ENCODE measurements at regions not wholly inside any gene's neighbourhood (a gene's known extent, or its start where the extent isn't known, plus 50 kb on each side); places are given as distances from the start of the nearest gene placed in this dataset.

DNA sequence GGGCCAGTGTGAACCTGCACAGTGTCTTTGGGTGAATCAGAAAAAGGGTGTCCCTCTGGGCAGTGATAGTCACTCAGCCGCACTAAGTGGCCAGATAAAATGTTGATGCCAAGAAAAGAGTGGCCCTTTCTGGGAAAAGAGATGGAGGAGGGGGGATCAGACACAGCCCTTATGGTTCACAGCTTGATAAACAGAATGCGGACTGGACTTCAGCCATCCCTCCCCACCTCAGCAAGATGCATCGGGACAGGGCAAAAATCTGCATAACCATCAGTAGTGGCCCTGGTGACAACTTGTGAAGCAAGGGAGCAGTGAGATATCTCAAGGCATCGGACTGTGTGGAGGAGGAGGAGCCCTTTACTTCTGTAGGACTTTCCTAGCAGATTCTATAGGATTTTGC lies 353.8 kb upstream of the PLXNA2 start:
- Mint-ChIP-seq H3K27ac (no peak overlapping the region), H3K9me3 (no peaks in the 10 kb centered on the region)
- ATAC-seq, result no peak

GRCh38 chr1:208599063-208599462 lies 354.9 kb upstream of the PLXNA2 start:
- DNase-seq (ENCODE audit: low spot score in 2 of 2) (no peak), ATAC-seq (no peak)
- H3K36me3 Mint-ChIP-seq, result no peaks in the 10 kb centered on the region
- H3K9me3 Mint-ChIP-seq, result no peaks in the 10 kb centered on the region
- no peak overlapping the region for H3K27ac Mint-ChIP-seq

More for the DNA sequence above, 353.8 kb upstream of the PLXNA2 start:
- H3K36me3 Mint-ChIP-seq, result no peaks in the 10 kb centered on the region
- DNase-seq (ENCODE audit: low spot score in 2 of 2), result no peak

GRCh38 chr1:208600456-208601190 lies 356.4 kb upstream of the PLXNA2 start:
- H3K9me3 Mint-ChIP-seq, result no peaks in the 10 kb centered on the region
- H3K27ac Mint-ChIP-seq, result no peak overlapping the region
- ATAC-seq (no peak), DNase-seq (ENCODE audit: low spot score in 2 of 2) (no peak)
- no peaks in the 10 kb centered on the region for H3K36me3 Mint-ChIP-seq

GRCh38 chr1:208601561-208601960 lies 357.4 kb upstream of the PLXNA2 start:
- no peak for ATAC-seq
- H3K36me3 Mint-ChIP-seq, result no peaks in the 10 kb centered on the region
- H3K9me3 Mint-ChIP-seq, result no peaks in the 10 kb centered on the region
- DNase-seq (ENCODE audit: low spot score in 2 of 2), result no peak
- no peak overlapping the region for H3K27ac Mint-ChIP-seq

GRCh38 chr1:208603721-208604120 lies 359.5 kb upstream of the PLXNA2 start:
- H3K9me3 Mint-ChIP-seq, result no peaks in the 10 kb centered on the region

GRCh38 chr1:208604295-208604694 lies 360.1 kb upstream of the PLXNA2 start:
- no peaks in the 10 kb centered on the region for H3K36me3 Mint-ChIP-seq
- ATAC-seq, result peak; percentile 44 to 97
- peak in 1 of 2 donors; percentile 12 for DNase-seq (ENCODE audit: low spot score in 2 of 2)
- no peak overlapping the region for H3K27ac Mint-ChIP-seq
- H3K9me3 Mint-ChIP-seq, result no peaks in the 10 kb centered on the region

More at GRCh38 chr1:208603721-208604120, 359.5 kb upstream of the PLXNA2 start:
- Mint-ChIP-seq H3K36me3 (no peaks in the 10 kb centered on the region), H3K27ac (no peak overlapping the region)
- DNase-seq (ENCODE audit: low spot score in 2 of 2) (no peak), ATAC-seq (no peak)

- H3K27ac Mint-ChIP-seq, result no peak overlapping the region
- DNase-seq (ENCODE audit: low spot score in 2 of 2) (no peak), ATAC-seq (no peak)
- H3K9me3 Mint-ChIP-seq, result no peaks in the 10 kb centered on the region
- no peaks in the 10 kb centered on the region for H3K36me3 Mint-ChIP-seq
Observed at GRCh38 chr1:208606959-208607358, 362.8 kb upstream of the PLXNA2 start.

DNA sequence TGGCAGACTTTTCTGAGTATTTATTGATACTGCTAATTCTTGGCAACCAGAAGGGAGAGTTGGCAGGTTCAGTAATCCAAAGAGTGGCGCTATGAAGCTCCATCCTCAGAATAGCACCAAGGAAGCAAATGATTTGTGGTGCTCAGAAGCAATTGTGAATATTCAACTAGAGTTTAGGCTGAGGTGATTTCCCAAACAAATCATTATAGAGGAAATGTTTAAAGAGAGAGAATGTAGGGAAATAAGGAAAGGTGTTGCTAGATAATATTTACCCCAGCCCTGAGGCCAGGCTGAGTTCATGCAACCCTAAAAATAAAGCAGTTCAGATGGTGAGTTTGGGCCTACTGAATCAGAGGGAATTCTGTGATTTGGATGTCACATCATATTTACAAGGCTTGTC lies 363.4 kb upstream of the PLXNA2 start:
- no peak for ATAC-seq

GRCh38 chr1:208614610-208615009 lies 370.4 kb upstream of the PLXNA2 start:
- peaks cover 7 to 12% of the 10 kb centered on the region in 2 donors for H3K36me3 Mint-ChIP-seq
- H3K27ac Mint-ChIP-seq, result no peak overlapping the region
- no peak for DNase-seq (ENCODE audit: low spot score in 2 of 2)
- peaks cover 11 to 14% of the 10 kb centered on the region in 2 donors for H3K9me3 Mint-ChIP-seq
- no peak for ATAC-seq

More for the DNA sequence above, 363.4 kb upstream of the PLXNA2 start:
- Mint-ChIP-seq H3K27ac (no peak overlapping the region), H3K9me3 (no peaks in the 10 kb centered on the region), H3K36me3 (no peaks in the 10 kb centered on the region)
- no peak for DNase-seq (ENCODE audit: low spot score in 2 of 2)

- ATAC-seq (no peak), DNase-seq (ENCODE audit: low spot score in 2 of 2) (no peak)
- Mint-ChIP-seq H3K27ac (no peak overlapping the region), H3K9me3 (peaks cover 11 to 14% of the 10 kb centered on the region in 2 donors), H3K36me3 (peaks cover 7 to 12% of the 10 kb centered on the region in 2 donors)
Observed at GRCh38 chr1:208615371-208615770, 371.2 kb upstream of the PLXNA2 start.

DNA sequence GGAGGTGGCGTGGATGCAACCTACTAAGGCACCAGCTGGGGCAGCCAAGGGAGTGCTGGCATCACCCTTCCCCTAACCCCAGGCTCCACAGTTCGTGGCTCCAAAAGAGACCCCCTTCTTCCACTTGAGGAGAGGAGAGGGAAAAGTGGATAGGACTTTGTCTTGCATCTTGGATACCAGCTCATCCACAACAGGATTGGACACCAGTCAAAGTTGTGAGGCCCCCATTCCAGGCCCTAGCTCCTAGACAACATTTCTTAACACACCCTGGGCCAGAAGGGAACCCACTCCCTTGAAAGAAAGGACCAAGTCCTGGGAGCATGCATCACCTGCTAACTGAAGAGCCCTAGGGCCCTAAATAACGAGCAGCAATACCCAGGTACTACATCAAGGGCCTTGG lies 372.6 kb upstream of the PLXNA2 start:
- peaks cover 7 to 12% of the 10 kb centered on the region in 2 donors for H3K36me3 Mint-ChIP-seq
- peaks cover 11 to 14% of the 10 kb centered on the region in 2 donors for H3K9me3 Mint-ChIP-seq

DNA sequence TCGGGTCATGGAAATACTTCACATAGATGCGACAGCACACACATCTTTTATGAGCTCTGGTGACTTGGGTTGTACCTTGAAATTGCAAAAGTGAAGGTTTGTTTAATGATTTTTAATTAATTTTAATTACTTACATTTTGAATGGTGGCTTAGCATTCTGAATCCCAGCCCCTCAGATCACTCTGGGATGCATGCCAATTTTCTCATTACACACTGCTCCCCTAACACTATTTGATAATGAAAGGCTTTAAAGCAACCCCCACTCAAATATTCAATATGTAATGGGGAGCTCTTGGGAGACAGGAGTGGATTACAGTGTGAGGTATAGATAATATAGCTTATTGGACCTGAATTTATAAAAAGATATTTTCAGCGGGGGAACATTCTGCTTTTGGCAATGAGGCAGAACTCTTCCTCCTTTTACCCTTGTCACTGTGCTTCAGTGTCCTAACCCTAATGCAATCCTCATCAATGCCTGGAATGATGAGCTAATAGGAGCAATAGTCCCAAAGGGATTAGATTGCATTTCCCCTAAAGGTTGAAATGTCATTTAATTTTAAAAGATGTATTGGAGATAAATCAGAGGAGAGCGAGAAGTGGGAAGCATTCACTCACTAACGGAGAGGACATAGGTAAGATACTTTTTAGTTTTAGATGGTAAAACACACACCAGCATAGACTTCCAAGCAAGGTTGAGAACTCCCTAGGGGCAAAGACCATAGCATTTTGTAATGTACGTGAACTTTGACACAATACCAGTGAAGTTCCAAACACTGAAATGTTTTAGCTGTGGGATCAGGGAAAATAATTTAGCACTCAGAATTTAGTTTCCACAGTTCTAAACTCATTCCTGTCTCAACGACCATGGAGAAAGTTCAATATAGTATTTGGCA lies 384.1 kb upstream of the PLXNA2 start:
- Mint-ChIP-seq H3K36me3 (no peaks in the 10 kb centered on the region), H3K27ac (no peak overlapping the region), H3K9me3 (peaks cover 0 to 7% of the 10 kb centered on the region in 2 donors)
- no peak for DNase-seq (ENCODE audit: low spot score in 2 of 2)
- no peak for ATAC-seq

More for the DNA sequence above, 372.6 kb upstream of the PLXNA2 start:
- ATAC-seq (no peak), DNase-seq (ENCODE audit: low spot score in 2 of 2) (no peak)
- no peak overlapping the region for H3K27ac Mint-ChIP-seq

DNA sequence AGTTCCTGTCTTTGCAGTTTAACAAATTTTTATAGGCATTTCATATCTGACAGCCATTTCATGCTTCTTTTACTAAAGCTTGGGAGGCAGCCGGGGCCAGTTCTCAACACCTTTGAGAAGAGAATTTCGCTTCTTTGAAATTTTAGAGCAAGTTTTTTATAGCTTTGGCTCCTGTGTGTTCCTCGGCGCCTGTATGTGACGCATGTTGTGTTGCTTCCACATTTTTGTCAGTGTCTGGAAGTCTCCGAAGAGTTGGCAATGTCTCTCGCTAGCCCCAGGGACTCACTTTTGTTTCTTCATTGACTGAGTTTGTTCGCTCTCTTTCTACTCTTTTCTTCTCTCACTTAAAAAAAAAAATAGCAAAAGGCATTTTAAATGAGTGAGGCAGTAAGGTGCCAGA lies 386.9 kb upstream of the PLXNA2 start:
- ATAC-seq (no peak), DNase-seq (ENCODE audit: low spot score in 2 of 2) (no peak)
- no peaks in the 10 kb centered on the region for H3K36me3 Mint-ChIP-seq
- no peak overlapping the region for H3K27ac Mint-ChIP-seq
- no peaks in the 10 kb centered on the region for H3K9me3 Mint-ChIP-seq

DNA sequence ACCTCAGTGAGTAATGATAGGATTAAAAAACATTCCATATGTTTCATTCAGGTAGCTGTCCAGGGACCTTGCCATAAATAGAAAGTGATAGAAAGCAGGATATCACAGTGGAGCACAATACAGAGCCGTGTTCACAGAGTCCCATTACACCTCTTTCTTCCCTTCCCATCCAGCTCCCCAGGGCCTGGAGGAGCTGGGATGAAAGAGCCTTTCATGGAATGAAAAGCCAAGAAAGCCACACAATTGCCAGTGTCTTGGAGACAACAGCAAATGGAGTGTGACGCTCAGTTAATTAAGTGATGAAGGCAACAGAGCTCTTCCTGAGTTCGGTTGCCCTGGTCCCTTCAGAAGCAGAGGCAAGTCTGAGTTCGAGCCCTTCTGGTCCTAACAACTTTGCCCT lies 387.3 kb upstream of the PLXNA2 start:
- H3K9me3 Mint-ChIP-seq, result no peaks in the 10 kb centered on the region
- DNase-seq (ENCODE audit: low spot score in 2 of 2), result no peak
- H3K27ac Mint-ChIP-seq, result no peak overlapping the region
- no peaks in the 10 kb centered on the region for H3K36me3 Mint-ChIP-seq
- ATAC-seq, result no peak

GRCh38 chr1:208634346-208635140 lies 390.4 kb upstream of the PLXNA2 start:
- Mint-ChIP-seq H3K36me3 (no peaks in the 10 kb centered on the region), H3K9me3 (no peaks in the 10 kb centered on the region), H3K27ac (no peak overlapping the region)
- ATAC-seq (no peak), DNase-seq (ENCODE audit: low spot score in 2 of 2) (no peak)

GRCh38 chr1:208637181-208637580 lies 393.0 kb upstream of the PLXNA2 start:
- no peak for ATAC-seq
- Mint-ChIP-seq H3K9me3 (no peaks in the 10 kb centered on the region), H3K36me3 (no peaks in the 10 kb centered on the region), H3K27ac (no peak overlapping the region)
- no peak for DNase-seq (ENCODE audit: low spot score in 2 of 2)

- ATAC-seq, result no peak
- DNase-seq (ENCODE audit: low spot score in 2 of 2), result no peak
- H3K36me3 Mint-ChIP-seq, result no peaks in the 10 kb centered on the region
- H3K27ac Mint-ChIP-seq, result no peak overlapping the region
- no peaks in the 10 kb centered on the region for H3K9me3 Mint-ChIP-seq
Observed at GRCh38 chr1:208639382-208639781, 395.2 kb upstream of the PLXNA2 start.

All from activated naive CD4-positive, alpha-beta T cell treated with anti-CD3 and anti-CD28 coated beads, Interleukin-2, amount 50 U/mL, for 72 hours (primary cell).